Hepatocyte (in vitro differentiated cells): ENCODE measurements at regions not wholly inside any gene's neighbourhood (a gene's known extent, or its start where the extent isn't known, plus 50 kb on each side); places are given as distances from the start of the nearest gene placed in this dataset.

ENCODE experiments used
- DNase-seq: peaks from one replicate; pipeline ENCODE4 v3.0.0-alpha.2; 2016; ENCODE audit warnings: low spot score
- H2AFZ ChIP-seq: fragments of 200-600 bp; sonication (generic); 2 replicates; pipeline ENCODE4 v1.6.0; 2016; ENCODE audit warnings: antibody characterized with exemption, mild to moderate bottlenecking
- H3K27ac ChIP-seq: fragments of 200-600 bp; sonication (generic); 2 replicates; pipeline ENCODE4 v1.5.1; 2016; ENCODE audit warnings: mild to moderate bottlenecking
- H3K27me3 ChIP-seq: fragments of 200-600 bp; sonication (generic); 2 replicates; pipeline ENCODE4 v1.6.1; 2016
- H3K36me3 ChIP-seq: fragments of 200-600 bp; sonication (generic); replicated peaks from 2 replicates; pipeline ENCODE4 v1.5.1; 2016; ENCODE audit warnings: low read depth; ENCODE audit not compliant: insufficient read depth
- H3K4me1 ChIP-seq: fragments of 200-600 bp; sonication (generic); 2 replicates; pipeline ENCODE4 v1.5.1; 2016; ENCODE audit warnings: mild to moderate bottlenecking, moderate library complexity; ENCODE audit not compliant: insufficient read depth
- H3K4me2 ChIP-seq: fragments of 200-600 bp; sonication (generic); 2 replicates; pipeline ENCODE4 v1.6.0; 2016
- H3K4me3 ChIP-seq: fragments of 200-600 bp; sonication (generic); 2 replicates; pipeline ENCODE4 v1.5.1; 2016; ENCODE audit warnings: mild to moderate bottlenecking
- H3K79me2 ChIP-seq: fragments of 200-600 bp; sonication (generic); 2 replicates; pipeline ENCODE4 v1.6.0; 2017; ENCODE audit warnings: mild to moderate bottlenecking
- H3K9me2 ChIP-seq: fragments of 200-600 bp; sonication (generic); replicated peaks from 2 replicates; pipeline ENCODE4 v1.6.0; 2017; ENCODE audit warnings: mild to moderate bottlenecking; ENCODE audit not compliant: insufficient read depth
- H3K9me3 ChIP-seq: fragments of 200-600 bp; sonication (generic); 2 replicates; pipeline ENCODE4 v1.5.1; 2016; ENCODE audit warnings: low read depth, mild to moderate bottlenecking
- H4K20me1 ChIP-seq: fragments of 200-600 bp; sonication (generic); 2 replicates; pipeline ENCODE4 v1.6.0; 2016; ENCODE audit warnings: mild to moderate bottlenecking; ENCODE audit not compliant: insufficient read depth, poor library complexity, severe bottlenecking
- EZH2 ChIP-seq: fragments of 200-600 bp; sonication (generic); IDR thresholded peaks from 2 replicates; pipeline ENCODE4 v1.6.1; 2016; ENCODE audit warnings: antibody characterized with exemption, mild to moderate bottlenecking, borderline replicate concordance
- EZH2phosphoT487 ChIP-seq: fragments of 200-600 bp; sonication (generic); IDR thresholded peaks from one replicate; pipeline ENCODE4 v1.6.1; 2018; ENCODE audit warnings: antibody characterized with exemption, mild to moderate bottlenecking, low read depth, moderate library complexity; ENCODE audit not compliant: unreplicated experiment, severe bottlenecking
- WGBS: methylation state at CpG from one replicate; pipeline ENCODE4 v1.1.6; 2016; ENCODE audit warnings: low lambda C conversion rate; ENCODE audit errors: missing lambda C conversion rate; 5-methylcytosine and 5-hydroxymethylcytosine counted together
- TF ChIP-seq, protein P1 (sequence below): fragments of 200-600 bp; sonication (generic); IDR thresholded peaks from 2 replicates; pipeline ENCODE4 v1.5.1; 2016; ENCODE audit warnings: antibody characterized with exemption, mild to moderate bottlenecking; ENCODE audit not compliant: poor library complexity

DNA sequence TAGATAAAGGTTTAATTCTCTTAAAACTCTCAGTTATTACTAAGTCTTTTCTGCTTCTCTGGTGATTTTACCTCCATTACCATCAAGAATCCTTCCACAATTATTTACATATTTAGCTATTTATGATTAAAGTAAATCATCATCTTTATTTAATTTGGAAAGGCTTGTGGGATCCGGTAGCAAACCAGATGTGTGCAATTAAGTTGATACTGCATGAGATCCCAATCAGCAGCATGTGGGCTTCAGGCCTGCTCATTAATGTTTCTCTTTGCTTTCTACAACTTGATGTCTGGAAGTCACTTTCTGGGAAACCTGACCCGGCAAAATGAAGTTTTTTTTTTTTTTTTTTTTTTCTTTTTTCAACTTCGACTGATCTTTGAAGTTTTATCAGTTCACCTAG lies 558.4 kb upstream of the ANO5 start:
- no peak for TF ChIP-seq EZH2
- H3K27ac ChIP-seq, result no peak overlapping the region
- no peak overlapping the region for H3K4me2 ChIP-seq
- H4K20me1 ChIP-seq, result no peaks in the 10 kb centered on the region
- H3K36me3 ChIP-seq, result no peaks in the 10 kb centered on the region
- no peaks in the 10 kb centered on the region for H3K9me2 ChIP-seq
- no peaks in the 10 kb centered on the region for H3K79me2 ChIP-seq
- H3K27me3 ChIP-seq, result no peaks in the 10 kb centered on the region
- no peak for DNase-seq
- 33% methylated on average over 3 of the region's 3 CpGs for WGBS
- no peaks in the 10 kb centered on the region for H3K9me3 ChIP-seq
- H3K4me1 ChIP-seq, result no peaks in the 10 kb centered on the region
- H3K4me3 ChIP-seq, result no peak overlapping the region
- H2AFZ ChIP-seq, result no peak overlapping the region

DNA sequence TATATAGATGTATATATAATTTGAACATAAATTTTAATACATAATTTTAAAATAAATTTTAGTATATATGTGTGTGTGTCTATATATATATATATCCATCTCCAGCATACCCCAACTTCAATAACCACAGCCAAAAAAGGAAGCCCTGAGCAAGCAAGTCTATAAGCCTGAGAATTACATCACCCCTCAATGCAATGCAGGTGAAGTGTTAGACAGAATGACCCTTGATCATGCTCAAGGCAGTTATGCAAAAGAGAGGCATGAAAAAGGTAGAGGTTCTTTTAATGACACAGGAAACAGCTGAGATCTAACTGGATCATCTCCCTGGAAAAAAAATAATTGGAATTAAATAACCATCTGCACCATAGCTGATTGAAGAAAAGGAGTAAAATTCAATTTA lies 557.9 kb upstream of the ANO5 start:
- no peaks in the 10 kb centered on the region for H3K9me3 ChIP-seq

DNA sequence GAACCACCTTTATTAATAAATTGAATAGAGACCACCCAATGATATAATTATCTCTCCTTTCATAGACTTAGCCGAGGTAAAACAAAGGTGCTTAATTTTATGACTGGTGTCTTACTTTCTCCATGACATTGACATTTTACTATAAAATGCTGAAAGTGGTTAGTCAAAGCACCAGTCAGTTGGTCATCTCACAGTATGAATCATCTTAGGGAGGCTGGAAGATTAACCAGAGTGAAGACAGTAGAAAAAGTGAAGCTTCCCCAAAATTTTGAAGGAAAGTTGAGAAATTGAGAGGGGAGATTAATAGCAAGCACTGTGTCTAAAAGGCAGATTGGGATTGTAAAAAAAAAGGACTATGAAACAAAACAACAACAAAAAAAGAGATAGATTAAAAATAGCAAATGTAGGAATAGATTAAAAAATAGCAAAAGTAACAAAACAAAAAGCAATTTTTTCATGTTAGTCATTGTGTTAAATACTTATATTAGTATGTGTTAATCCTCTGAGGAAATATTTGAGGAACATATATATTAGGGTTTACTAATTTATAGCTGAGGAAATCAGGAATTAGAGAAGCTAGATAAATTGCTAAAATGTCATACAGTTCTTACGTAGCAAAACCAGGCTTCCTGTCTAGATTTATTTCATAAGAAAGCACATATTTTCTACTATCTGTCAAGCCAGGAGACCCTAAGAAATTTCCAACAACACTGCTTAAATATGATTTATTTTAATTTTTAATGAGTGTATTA lies 557.3 kb upstream of the ANO5 start:
- H2AFZ ChIP-seq, result no peak overlapping the region
- WGBS, result 46% methylated on average over 2 of the region's 2 CpGs

More for the DNA sequence above, 557.9 kb upstream of the ANO5 start:
- H3K4me2 ChIP-seq, result no peak overlapping the region
- H3K27me3 ChIP-seq, result no peaks in the 10 kb centered on the region
- no peak overlapping the region for H2AFZ ChIP-seq
- no peaks in the 10 kb centered on the region for H4K20me1 ChIP-seq
- no peak for DNase-seq
- no peak overlapping the region for H3K4me3 ChIP-seq
- no peak overlapping the region for H3K27ac ChIP-seq
- no peaks in the 10 kb centered on the region for H3K36me3 ChIP-seq
- no peaks in the 10 kb centered on the region for H3K79me2 ChIP-seq
- TF ChIP-seq, protein P1, sequence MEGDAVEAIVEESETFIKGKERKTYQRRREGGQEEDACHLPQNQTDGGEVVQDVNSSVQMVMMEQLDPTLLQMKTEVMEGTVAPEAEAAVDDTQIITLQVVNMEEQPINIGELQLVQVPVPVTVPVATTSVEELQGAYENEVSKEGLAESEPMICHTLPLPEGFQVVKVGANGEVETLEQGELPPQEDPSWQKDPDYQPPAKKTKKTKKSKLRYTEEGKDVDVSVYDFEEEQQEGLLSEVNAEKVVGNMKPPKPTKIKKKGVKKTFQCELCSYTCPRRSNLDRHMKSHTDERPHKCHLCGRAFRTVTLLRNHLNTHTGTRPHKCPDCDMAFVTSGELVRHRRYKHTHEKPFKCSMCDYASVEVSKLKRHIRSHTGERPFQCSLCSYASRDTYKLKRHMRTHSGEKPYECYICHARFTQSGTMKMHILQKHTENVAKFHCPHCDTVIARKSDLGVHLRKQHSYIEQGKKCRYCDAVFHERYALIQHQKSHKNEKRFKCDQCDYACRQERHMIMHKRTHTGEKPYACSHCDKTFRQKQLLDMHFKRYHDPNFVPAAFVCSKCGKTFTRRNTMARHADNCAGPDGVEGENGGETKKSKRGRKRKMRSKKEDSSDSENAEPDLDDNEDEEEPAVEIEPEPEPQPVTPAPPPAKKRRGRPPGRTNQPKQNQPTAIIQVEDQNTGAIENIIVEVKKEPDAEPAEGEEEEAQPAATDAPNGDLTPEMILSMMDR, result no peak
- TF ChIP-seq EZH2phosphoT487 (no peak), EZH2 (no peak)
- no peaks in the 10 kb centered on the region for H3K4me1 ChIP-seq
- H3K9me2 ChIP-seq, result no peaks in the 10 kb centered on the region

DNA sequence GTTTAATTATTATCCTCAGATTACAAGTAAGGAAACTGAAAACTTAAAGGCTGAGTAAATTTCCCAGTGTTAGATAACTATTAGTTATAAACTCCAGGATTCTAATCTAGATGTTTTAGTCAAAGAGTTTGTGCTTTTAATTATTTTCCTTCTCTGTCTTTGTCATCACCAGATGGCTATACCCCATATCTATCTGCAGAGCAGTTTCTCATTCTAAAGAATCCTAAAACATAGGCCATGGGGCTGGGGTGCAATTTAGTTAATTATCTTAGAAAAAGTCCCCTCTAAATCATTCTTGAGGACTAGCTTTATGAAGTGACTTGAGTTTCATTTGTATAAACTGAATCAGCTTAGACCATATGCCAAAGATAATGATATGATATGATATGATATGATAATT lies 556.3 kb upstream of the ANO5 start:
- Histone ChIP-seq H2AFZ (no peak overlapping the region), H3K27me3 (no peaks in the 10 kb centered on the region), H3K4me3 (no peak overlapping the region), H3K79me2 (no peaks in the 10 kb centered on the region), H3K4me1 (no peaks in the 10 kb centered on the region), H3K4me2 (no peak overlapping the region), H3K27ac (no peak overlapping the region), H3K9me2 (no peaks in the 10 kb centered on the region), H4K20me1 (no peaks in the 10 kb centered on the region), H3K36me3 (no peaks in the 10 kb centered on the region), H3K9me3 (no peaks in the 10 kb centered on the region)
- TF ChIP-seq, protein P1, result no peak
- TF ChIP-seq EZH2 (no peak), EZH2phosphoT487 (no peak)
- DNase-seq, result no peak

More for the DNA sequence above, 557.3 kb upstream of the ANO5 start:
- TF ChIP-seq EZH2phosphoT487 (no peak), EZH2 (no peak)
- TF ChIP-seq, protein P1, result no peak
- Histone ChIP-seq H3K4me3 (no peak overlapping the region), H3K4me2 (no peak overlapping the region), H3K9me3 (no peaks in the 10 kb centered on the region), H4K20me1 (no peaks in the 10 kb centered on the region), H3K27ac (no peak overlapping the region), H3K9me2 (no peaks in the 10 kb centered on the region), H3K79me2 (no peaks in the 10 kb centered on the region), H3K36me3 (no peaks in the 10 kb centered on the region), H3K4me1 (no peaks in the 10 kb centered on the region), H3K27me3 (no peaks in the 10 kb centered on the region)
- DNase-seq, result no peak
